ENCODE measurements at regions not wholly inside any gene's neighbourhood (a gene's known extent, or its start where the extent isn't known, plus 50 kb on each side); places are given as distances from the start of the nearest gene placed in this dataset.

GRCh38 chr14:105838591-105839424 lies 312.4 kb downstream of the TMEM121 start:
- TF ChIP-seq MAX (IDR thresholded peaks at IDR 0.05) (no peak), REST (IDR thresholded peaks at IDR 0.05) (no peak), CTCF (IDR thresholded peaks at IDR 0.05; ENCODE audit: low read depth, low read length, missing input control) (no peak), FOXA1 (IDR thresholded peaks at IDR 0.05) (no peak), TAF1 (conservative IDR thresholded peaks at IDR 0.05) (no peak), YY1 (IDR thresholded peaks at IDR 0.05) (no peak)
